ENCODE measurements at regions not wholly inside any gene's neighbourhood (a gene's known extent, or its start where the extent isn't known, plus 50 kb on each side); places are given as distances from the start of the nearest gene placed in this dataset.

- FAIRE-seq = no peak
These were observed 136.2 kb downstream of the TEX29 start for GRCh38 chr13:111456452-111457230.

- no peak for FAIRE-seq
These were observed 137.6 kb downstream of the TEX29 start for GRCh38 chr13:111458001-111458531.

GRCh38 chr13:111458739-111459138 is 138.3 kb downstream of the TEX29 start:
- no peak for FAIRE-seq

GRCh38 chr13:111459803-111460547 is 139.5 kb downstream of the TEX29 start:
- no peak for FAIRE-seq

GRCh38 chr13:111460548-111461444 is 140.4 kb downstream of the TEX29 start:
- FAIRE-seq = no peak

GRCh38 chr13:111461445-111462149 is 141.2 kb downstream of the TEX29 start:
- no peak for FAIRE-seq

GRCh38 chr13:111462221-111462764 is 141.9 kb downstream of the TEX29 start:
- FAIRE-seq = no peak

- FAIRE-seq = no peak
These were observed 142.5 kb downstream of the TEX29 start for GRCh38 chr13:111462944-111463343.

GRCh38 chr13:111467111-111467890 is 146.9 kb downstream of the TEX29 start:
- no peak for FAIRE-seq

GRCh38 chr13:111468037-111468959 is 147.9 kb downstream of the TEX29 start:
- no peak for FAIRE-seq

GRCh38 chr13:111469450-111469849 is 149.0 kb downstream of the TEX29 start:
- no peak for FAIRE-seq

GRCh38 chr13:111469916-111470506 is 149.6 kb downstream of the TEX29 start:
- no peak for FAIRE-seq

GRCh38 chr13:111470933-111471332 is 150.5 kb downstream of the TEX29 start:
- no peak for FAIRE-seq

GRCh38 chr13:111472083-111472482 is 151.6 kb downstream of the TEX29 start:
- FAIRE-seq = no peak

GRCh38 chr13:111472559-111473460 is 152.4 kb downstream of the TEX29 start:
- FAIRE-seq = no peak

- FAIRE-seq = no peak
These were observed 153.9 kb downstream of the TEX29 start for GRCh38 chr13:111474136-111475002.

GRCh38 chr13:111475488-111475887 is 155.0 kb downstream of the TEX29 start:
- FAIRE-seq = no peak
